Activated CD4-positive, alpha-beta T cell treated with anti-CD3 and anti-CD28 coated beads, Interleukin-2, amount 50 U/mL, for 24 hours (primary cell): ENCODE measurements at regions not wholly inside any gene's neighbourhood (a gene's known extent, or its start where the extent isn't known, plus 50 kb on each side); places are given as distances from the start of the nearest gene placed in this dataset.
"Not testable (repeated sequence)": the region's sequence is repeated elsewhere in the genome, so short reads cannot be mapped to it uniquely, and the experiment has no call there.

ENCODE experiments used
- DNase-seq, 2 donors: peaks; one replicate each; pipeline ENCODE4 v3.0.0-alpha.2; 2020; ENCODE audit warnings: low read depth in 1 of 2, low spot score in 1 of 2

- DNase-seq = no peak
These were observed 587.7 kb downstream of the GLUD2 start for GRCh38 chrX:121635141-121635540.

- no peak for DNase-seq
These were observed 592.4 kb downstream of the GLUD2 start for GRCh38 chrX:121639781-121640180.

GRCh38 chrX:121641560-121641959 lies 594.1 kb downstream of the GLUD2 start:
- DNase-seq = no peak

GRCh38 chrX:121642415-121642814 lies 595.0 kb downstream of the GLUD2 start:
- DNase-seq = no peak

- DNase-seq = no peak
These were observed 602.0 kb downstream of the GLUD2 start for GRCh38 chrX:121649417-121649816.

GRCh38 chrX:121655276-121655675 lies 607.9 kb downstream of the GLUD2 start:
- no peak for DNase-seq

GRCh38 chrX:121666171-121666570 lies 618.8 kb downstream of the GLUD2 start:
- DNase-seq = no peak

- no peak for DNase-seq
These were observed 624.2 kb downstream of the GLUD2 start for GRCh38 chrX:121671649-121672048.

- not testable (repeated sequence) for DNase-seq
These were observed 661.8 kb downstream of the GLUD2 start for GRCh38 chrX:121709236-121709635.

- no peak for DNase-seq
These were observed 686.1 kb downstream of the GLUD2 start for GRCh38 chrX:121733514-121733913.

GRCh38 chrX:121746105-121746504 lies 698.7 kb downstream of the GLUD2 start:
- DNase-seq = no peak

- DNase-seq = not testable (repeated sequence)
These were observed 706.2 kb downstream of the GLUD2 start for GRCh38 chrX:121753602-121754001.

- no peak for DNase-seq
These were observed 706.9 kb downstream of the GLUD2 start for GRCh38 chrX:121754301-121754700.

GRCh38 chrX:121755541-121755940 lies 708.1 kb downstream of the GLUD2 start:
- DNase-seq = no peak

- DNase-seq = no peak
These were observed 714.4 kb downstream of the GLUD2 start for GRCh38 chrX:121761845-121762244.

- DNase-seq = no peak
These were observed 716.3 kb downstream of the GLUD2 start for GRCh38 chrX:121763671-121764070.

- not testable (repeated sequence) for DNase-seq
These were observed 720.8 kb downstream of the GLUD2 start for GRCh38 chrX:121768210-121768609.

GRCh38 chrX:121781991-121782390 lies 734.6 kb downstream of the GLUD2 start:
- DNase-seq = no peak

- no peak for DNase-seq
These were observed 735.1 kb downstream of the GLUD2 start for GRCh38 chrX:121782544-121782943.

- no peak for DNase-seq
These were observed 735.6 kb downstream of the GLUD2 start for GRCh38 chrX:121782976-121783375.

- DNase-seq = no peak
These were observed 755.5 kb downstream of the GLUD2 start for GRCh38 chrX:121802881-121803412.

- no peak for DNase-seq
These were observed 776.0 kb downstream of the GLUD2 start for GRCh38 chrX:121823406-121823805.

GRCh38 chrX:121831601-121832000 lies 784.2 kb downstream of the GLUD2 start:
- DNase-seq = no peak

- no peak for DNase-seq
These were observed 785.0 kb downstream of the GLUD2 start for GRCh38 chrX:121832446-121832845.
